H1 (cell line): ENCODE measurements at regions not wholly inside any gene's neighbourhood (a gene's known extent, or its start where the extent isn't known, plus 50 kb on each side); places are given as distances from the start of the nearest gene placed in this dataset.

ENCODE experiments used
- CTCF ChIA-PET: fragments of 300-600 bp; sonication (Branson Sonifier 250); formaldehyde crosslinking; loops from one replicate; lab custom pipeline; 2021; ENCODE audit not compliant: partially characterized antibody; lab: Charles Lee
- POLR2A ChIA-PET: fragments of 300-600 bp; sonication (Branson Sonifier 250); formaldehyde crosslinking; loops from one replicate; lab custom pipeline; 2021; ENCODE audit warnings: inconsistent platforms; ENCODE audit not compliant: partially characterized antibody; lab: Charles Lee
- DNase-seq, 2 experiments: peaks; one replicate each; pipeline versions ENCODE4 v3.0.0 to v3.0.0-alpha.2; 2010 to 2022; ENCODE audit warnings: low spot score in 2 of 2, low read depth in 1 of 2, mixed read lengths in 1 of 2
- FAIRE-seq: peaks from 2 replicates; lab custom pipeline; 2011; peaks lifted over from hg19 to GRCh38; lab: Jason Lieb, UNC
- H2AFZ ChIP-seq: 2 replicates; pipeline ENCODE4 v1.8.1; 2012; ENCODE audit warnings: low read length, inconsistent platforms
- H2AK5ac ChIP-seq: 2 replicates; pipeline ENCODE4 v1.6.1; 2013; ENCODE audit warnings: low read depth, low read length
- H2BK120ac ChIP-seq: replicated peaks from 2 replicates; pipeline ENCODE3; 2013; ENCODE audit warnings: low read depth, low read length, inconsistent platforms
- H2BK12ac ChIP-seq: 2 replicates; pipeline ENCODE4 v1.6.1; 2013; ENCODE audit warnings: low read depth, low read length
- H2BK15ac ChIP-seq: 2 replicates; pipeline ENCODE4 v1.6.1; 2013; ENCODE audit warnings: low read length
- H2BK20ac ChIP-seq: 2 replicates; pipeline ENCODE4 v1.6.1; 2013; ENCODE audit warnings: low read length
- H2BK5ac ChIP-seq: 2 replicates; pipeline ENCODE4 v1.6.1; 2013; ENCODE audit warnings: low read depth, low read length
- H3K14ac ChIP-seq: 2 replicates; pipeline ENCODE4 v1.6.1; 2013; ENCODE audit warnings: inconsistent platforms; ENCODE audit not compliant: insufficient read length
- H3K18ac ChIP-seq: 2 replicates; pipeline ENCODE4 v1.6.1; 2013; ENCODE audit warnings: low read length; ENCODE audit errors: extremely low read depth
- H3K23ac ChIP-seq: 2 replicates; pipeline ENCODE4 v1.6.1; 2013; ENCODE audit warnings: inconsistent platforms; ENCODE audit not compliant: insufficient read length
- H3K23me2 ChIP-seq: 2 replicates; pipeline ENCODE4 v1.6.1; 2013; ENCODE audit warnings: low read depth, low read length
- H3K27ac ChIP-seq: 2 replicates; pipeline ENCODE4 v1.6.1; 2011; ENCODE audit warnings: low read depth, low read length, inconsistent platforms
- H3K27me3 ChIP-seq, 4 experiments: replicated peaks in 1 of 4; 1 replicate in 1 of 4; 2 replicates in 3 of 4; pipeline versions ENCODE4 v1.6.1 to v1.8.1; 2011 to 2013; ENCODE audit warnings: low read length in 3 of 4, mild to moderate bottlenecking in 3 of 4, inconsistent platforms in 2 of 4, mixed read lengths in 2 of 4, moderate library complexity in 1 of 4; ENCODE audit not compliant: control insufficient read depth in 3 of 4, insufficient read depth in 3 of 4; ENCODE audit errors: extremely low read depth in 1 of 4
- H3K36me3 ChIP-seq, 4 experiments: 2 replicates each; pipeline versions ENCODE4 v1.6.1 to v1.8.1; 2011 to 2013; ENCODE audit warnings: mild to moderate bottlenecking in 4 of 4, low read length in 3 of 4, moderate library complexity in 2 of 4, control low read depth in 1 of 4, inconsistent platforms in 1 of 4; ENCODE audit not compliant: insufficient read depth in 4 of 4, control insufficient read depth in 2 of 4
- H3K4ac ChIP-seq: replicated peaks from 2 replicates; pipeline ENCODE3; 2013; ENCODE audit warnings: low read length, low read depth, mixed read lengths, inconsistent platforms; ENCODE audit not compliant: insufficient read length
- H3K4me1 ChIP-seq, 4 experiments: replicated peaks in 1 of 4; 1 replicate in 1 of 4; 2 replicates in 3 of 4; pipeline versions ENCODE4 v1.6.1 to v1.8.1; 2011 to 2013; ENCODE audit warnings: low read length in 3 of 4, inconsistent platforms in 2 of 4, mixed read lengths in 1 of 4; ENCODE audit not compliant: insufficient read depth in 4 of 4, control insufficient read depth in 3 of 4
- H3K4me2 ChIP-seq, 2 experiments: 2 replicates each; pipeline versions ENCODE4 v1.6.1 to v1.8.1; 2011 to 2013; ENCODE audit warnings: low read depth in 2 of 2, low read length in 2 of 2, control low read depth in 1 of 2, inconsistent platforms in 1 of 2, mild to moderate bottlenecking in 1 of 2; ENCODE audit not compliant: insufficient read depth in 1 of 2
- H3K4me3 ChIP-seq, 4 experiments: fragments of 200-600, 300-600 bp in 1 of 4; sonication (generic), shearing (Covaris generic), sonication (Bioruptor Twin) in 1 of 4; 2 replicates each; pipeline versions ENCODE4 v1.5.1 to v1.8.1; 2011 to 2016; ENCODE audit warnings: low read length in 4 of 4, low read depth in 3 of 4, control low read depth in 2 of 4, inconsistent platforms in 2 of 4, mild to moderate bottlenecking in 2 of 4, mixed read lengths in 1 of 4, moderate library complexity in 1 of 4; ENCODE audit not compliant: insufficient read depth in 2 of 4; ENCODE audit errors: extremely low read depth in 1 of 4
- H3K56ac ChIP-seq: replicated peaks from 2 replicates; pipeline ENCODE3; 2013; ENCODE audit warnings: low read depth, mild to moderate bottlenecking, mixed read lengths, low read length, inconsistent platforms; ENCODE audit not compliant: insufficient read length
- H3K79me1 ChIP-seq: 2 replicates; pipeline ENCODE4 v1.6.1; 2013; ENCODE audit warnings: low read depth, low read length, control low read depth
- H3K79me2 ChIP-seq, 2 experiments: 2 replicates each; pipeline versions ENCODE4 v1.6.1 to v1.8.1; 2012 to 2013; ENCODE audit warnings: low read length in 2 of 2, mild to moderate bottlenecking in 2 of 2, inconsistent platforms in 1 of 2; ENCODE audit not compliant: insufficient read depth in 2 of 2, control insufficient read depth in 1 of 2
- H3K9ac ChIP-seq, 4 experiments: replicated peaks in 1 of 4; 1 replicate in 1 of 4; 2 replicates in 3 of 4; pipeline versions ENCODE4 v1.6.1 to v1.8.1; 2011 to 2013; ENCODE audit warnings: low read depth in 3 of 4, low read length in 3 of 4, control low read depth in 2 of 4, mild to moderate bottlenecking in 2 of 4, moderate library complexity in 2 of 4, inconsistent platforms in 1 of 4; ENCODE audit errors: extremely low read depth in 1 of 4
- H3K9me3 ChIP-seq, 2 experiments: 2 replicates each; pipeline versions ENCODE4 v1.6.1 to v1.8.1; 2012 to 2013; ENCODE audit warnings: mild to moderate bottlenecking in 2 of 2, moderate library complexity in 2 of 2, control low read depth in 1 of 2, inconsistent platforms in 1 of 2, low read depth in 1 of 2, low read length in 1 of 2, mixed read lengths in 1 of 2; ENCODE audit not compliant: insufficient read depth in 2 of 2
- H4K20me1 ChIP-seq, 2 experiments: replicated peaks in 1 of 2; 2 replicates each; pipeline versions ENCODE3 to v1.8.1; 2011 to 2013; ENCODE audit warnings: inconsistent platforms in 2 of 2, low read length in 2 of 2, mild to moderate bottlenecking in 1 of 2; ENCODE audit not compliant: insufficient read depth in 2 of 2, control insufficient read depth in 1 of 2
- H4K5ac ChIP-seq: 2 replicates; pipeline ENCODE4 v1.6.1; 2013; ENCODE audit warnings: low read length, low read depth, mixed read lengths, inconsistent platforms; ENCODE audit not compliant: insufficient read length
- H4K8ac ChIP-seq: 2 replicates; pipeline ENCODE4 v1.8.0; 2013; ENCODE audit warnings: mild to moderate bottlenecking, moderate library complexity, low read length, inconsistent platforms; ENCODE audit not compliant: insufficient read depth; ENCODE audit errors: extremely low read depth
- H4K91ac ChIP-seq: replicated peaks from 2 replicates; pipeline ENCODE3; 2013; ENCODE audit warnings: low read length, mixed read lengths, inconsistent platforms; ENCODE audit not compliant: insufficient read length
- ATF3 ChIP-seq: IDR thresholded peaks from 2 replicates; pipeline ENCODE4 v1.6.1; 2011; ENCODE audit warnings: low read depth, mild to moderate bottlenecking, low read length; ENCODE audit not compliant: insufficient read depth
- BCL11A ChIP-seq, 2 experiments: IDR thresholded peaks; one replicate each; pipeline ENCODE4 v1.6.1; 2011; ENCODE audit warnings: low read depth in 2 of 2, low read length in 2 of 2, mild to moderate bottlenecking in 2 of 2
- CHD1 ChIP-seq: IDR thresholded peaks from 2 replicates; pipeline ENCODE4 v1.6.1; 2012; ENCODE audit warnings: low read depth, low read length, improper control_type of control experiment
- FOSL1 ChIP-seq: IDR thresholded peaks from 2 replicates; pipeline ENCODE4 v1.6.1; 2011; ENCODE audit warnings: mild to moderate bottlenecking, low read depth, low read length, moderate library complexity; ENCODE audit not compliant: insufficient read depth
- NANOG ChIP-seq: IDR thresholded peaks from 2 replicates; pipeline ENCODE4 v1.6.1; 2011; ENCODE audit warnings: low read length, low read depth, mild to moderate bottlenecking, inconsistent platforms; ENCODE audit not compliant: insufficient read depth, poor library complexity, severe bottlenecking
- SP1 ChIP-seq: IDR thresholded peaks from 2 replicates; pipeline ENCODE4 v1.6.1; 2011; ENCODE audit warnings: low read depth, low read length
- SRF ChIP-seq: IDR thresholded peaks from 2 replicates; pipeline ENCODE4 v1.6.1; 2011; ENCODE audit warnings: mild to moderate bottlenecking, low read depth, low read length, moderate library complexity
- USF2 ChIP-seq: IDR thresholded peaks from 2 replicates; pipeline ENCODE4 v1.6.1; 2011; ENCODE audit warnings: low read length, improper control_type of control experiment
- YY1 ChIP-seq: IDR thresholded peaks from 2 replicates; pipeline ENCODE4 v1.6.1; 2011; ENCODE audit warnings: low read depth, mild to moderate bottlenecking, low read length
- WGBS, 2 experiments: shearing (Covaris generic) in 1 of 2; methylation state at CpG; one replicate each; pipeline versions ENCODE4 v1.1.6 to v1.1.7; 2013 to 2015; ENCODE audit warnings: low lambda C conversion rate in 2 of 2, mixed read lengths in 2 of 2, inconsistent platforms in 1 of 2, low coverage in 1 of 2, missing lambda C conversion rate in 1 of 2; ENCODE audit not compliant: insufficient replicate concordance in 2 of 2, insufficient coverage in 1 of 2, insufficient read length in 1 of 2; ENCODE audit errors: extremely low coverage in 1 of 2, missing lambda C conversion rate in 1 of 2; 5-methylcytosine and 5-hydroxymethylcytosine counted together

- H3K9ac ChIP-seq, result no peak overlapping the region
- H4K5ac ChIP-seq, result no peak overlapping the region
- H3K14ac ChIP-seq, result no peak overlapping the region
- H2BK120ac ChIP-seq, result no peak overlapping the region
- no peaks in the 10 kb centered on the region for H3K79me1 ChIP-seq
- DNase-seq (no peak), FAIRE-seq (no peak)
- no peak overlapping the region for H3K4ac ChIP-seq
- no peaks in the 10 kb centered on the region for H3K9me3 ChIP-seq
- H2BK15ac ChIP-seq, result no peak overlapping the region
- ChIA-PET POLR2A (no interaction called here), CTCF (interaction anchor here (0.6 to 1.6 kb wide), 5 partner anchors 13 to 670 kb away, joined by 3 to 4 read pairs (median 3); no protein-coding TSS in a partner anchor)
- no peak overlapping the region for H2AK5ac ChIP-seq
- H2AFZ ChIP-seq, result no peak overlapping the region
- H3K4me2 ChIP-seq, result no peak overlapping the region
- H2BK5ac ChIP-seq, result no peak overlapping the region
- no peak overlapping the region for H3K56ac ChIP-seq
- 83% methylated on average over 4 of the region's 4 CpGs; no CpG with 5 or more reads in 1 of the 2 experiments for WGBS, 2 experiments
- H3K23me2 ChIP-seq, result no peaks in the 10 kb centered on the region
- H4K8ac ChIP-seq, result no peak overlapping the region
- TF ChIP-seq CHD1, result no peak
- TF ChIP-seq USF2, result no peak
- TF ChIP-seq BCL11A (IDR thresholded peaks at IDR 0.05; ENCODE audit: low read depth in 2 of 2, low read length in 2 of 2), result no peak
- TF ChIP-seq SRF, result no peak
- TF ChIP-seq FOSL1, result no peak
- TF ChIP-seq NANOG, result no peak
- TF ChIP-seq SP1, result no peak
- TF ChIP-seq ATF3, result no peak
- TF ChIP-seq YY1, result no peak
- no peaks in the 10 kb centered on the region for H3K4me1 ChIP-seq
- H3K27me3 ChIP-seq, result no peaks in the 10 kb centered on the region
- no peak overlapping the region for H2BK12ac ChIP-seq
- no peak overlapping the region for H2BK20ac ChIP-seq
- no peak overlapping the region for H3K4me3 ChIP-seq
- no peak overlapping the region for H3K18ac ChIP-seq
- H3K27ac ChIP-seq, result no peak overlapping the region
- H3K79me2 ChIP-seq, result no peaks in the 10 kb centered on the region
- H3K23ac ChIP-seq, result no peak overlapping the region
- no peaks in the 10 kb centered on the region for H4K20me1 ChIP-seq
- H4K91ac ChIP-seq, result no peak overlapping the region
- H3K36me3 ChIP-seq, result no peaks in the 10 kb centered on the region
These were observed 193.1 kb downstream of the HNMT start for GRCh38 chr2:138157372-138157771.
